ENCODE measurements at regions not wholly inside any gene's neighbourhood (a gene's known extent, or its start where the extent isn't known, plus 50 kb on each side); places are given as distances from the start of the nearest gene placed in this dataset.

- TF ChIP-seq CTCF (IDR thresholded peaks at IDR 0.05; ENCODE audit: low read depth, low read length), result no peak
- H3K27me3 ChIP-seq, result no peaks in the 10 kb centered on the region
- no peak for DNase-seq
- H3K4me1 ChIP-seq, result no peaks in the 10 kb centered on the region
- H3K9me3 ChIP-seq, result no peaks in the 10 kb centered on the region
- H3K36me3 ChIP-seq, result no peaks in the 10 kb centered on the region
- H3K4me3 ChIP-seq (ENCODE audit: low read depth, low read length), result no peak overlapping the region
Measured at GRCh38 chr12:108039794-108040193, 89.3 kb upstream of the WSCD2 start.

GRCh38 chr12:108040947-108041346, 88.1 kb upstream of the WSCD2 start:
- DNase-seq, result no peak
- Histone ChIP-seq H3K36me3 (no peaks in the 10 kb centered on the region), H3K9me3 (no peaks in the 10 kb centered on the region), H3K4me3 (ENCODE audit: low read depth, low read length) (no peak overlapping the region), H3K4me1 (no peaks in the 10 kb centered on the region), H3K27me3 (no peaks in the 10 kb centered on the region)
- TF ChIP-seq CTCF (IDR thresholded peaks at IDR 0.05; ENCODE audit: low read depth, low read length), result no peak

GRCh38 chr12:108043286-108043685, 85.8 kb upstream of the WSCD2 start:
- Histone ChIP-seq H3K4me3 (ENCODE audit: low read depth, low read length) (no peak overlapping the region), H3K27me3 (no peaks in the 10 kb centered on the region), H3K4me1 (no peaks in the 10 kb centered on the region), H3K36me3 (no peaks in the 10 kb centered on the region), H3K9me3 (no peaks in the 10 kb centered on the region)
- DNase-seq, result no peak
- no peak for TF ChIP-seq CTCF (IDR thresholded peaks at IDR 0.05; ENCODE audit: low read depth, low read length)

- Histone ChIP-seq H3K4me3 (ENCODE audit: low read depth, low read length) (no peak overlapping the region), H3K27me3 (no peaks in the 10 kb centered on the region), H3K36me3 (no peaks in the 10 kb centered on the region), H3K4me1 (no peaks in the 10 kb centered on the region), H3K9me3 (no peaks in the 10 kb centered on the region)
- no peak for TF ChIP-seq CTCF (IDR thresholded peaks at IDR 0.05; ENCODE audit: low read depth, low read length)
- no peak for DNase-seq
Measured at GRCh38 chr12:108043750-108044533, 85.1 kb upstream of the WSCD2 start.

GRCh38 chr12:108046135-108046534, 83.0 kb upstream of the WSCD2 start:
- Histone ChIP-seq H3K4me1 (no peaks in the 10 kb centered on the region), H3K36me3 (no peaks in the 10 kb centered on the region), H3K27me3 (no peaks in the 10 kb centered on the region), H3K9me3 (no peaks in the 10 kb centered on the region), H3K4me3 (ENCODE audit: low read depth, low read length) (no peak overlapping the region)
- DNase-seq, result peak; percentile 9
- no peak for TF ChIP-seq CTCF (IDR thresholded peaks at IDR 0.05; ENCODE audit: low read depth, low read length)

- Histone ChIP-seq H3K36me3 (no peaks in the 10 kb centered on the region), H3K4me1 (no peaks in the 10 kb centered on the region), H3K27me3 (no peaks in the 10 kb centered on the region), H3K4me3 (ENCODE audit: low read depth, low read length) (0 out of 2 replicates have a peak overlapping the region, but pooled peaks have one; percentile 5), H3K9me3 (no peaks in the 10 kb centered on the region)
- DNase-seq, result no peak
- TF ChIP-seq CTCF (IDR thresholded peaks at IDR 0.05; ENCODE audit: low read depth, low read length), result no peak
Measured at GRCh38 chr12:108046650-108047049, 82.4 kb upstream of the WSCD2 start.

All from BE2C (cell line).